H1 (cell line): ENCODE measurements at regions not wholly inside any gene's neighbourhood (a gene's known extent, or its start where the extent isn't known, plus 50 kb on each side); places are given as distances from the start of the nearest gene placed in this dataset.

Experiments used
- PHF8 ChIP-seq: fragments of 200-600 bp; sonication (generic); conservative IDR thresholded peaks from 2 replicates; pipeline ENCODE4 v1.7.1; 2012; ENCODE audit warnings: low read depth, mild to moderate bottlenecking, inconsistent platforms, low read length, moderate library complexity
- RNF2 ChIP-seq: fragments of 200-900, 300-1000 bp; sonication (generic); IDR thresholded peaks from 2 replicates; pipeline ENCODE4 v1.7.1; 2016; ENCODE audit warnings: borderline replicate concordance, low read depth, mild to moderate bottlenecking, antibody characterized with exemption, low read length; ENCODE audit not compliant: poor library complexity, severe bottlenecking; ENCODE audit errors: missing control alignments
- ZNF274 ChIP-seq: IDR thresholded peaks from 2 replicates; pipeline ENCODE4 v1.7.0; 2012; ENCODE audit warnings: low read length, borderline replicate concordance; ENCODE audit errors: extremely low read depth

GRCh38 chr10:125423569-125423968 is 259.4 kb downstream of the TEX36 start (continued):
- no peak for TF ChIP-seq ZNF274
- no peak for TF ChIP-seq PHF8
- TF ChIP-seq RNF2 = no peak
